ENCODE measurements at regions not wholly inside any gene's neighbourhood (a gene's known extent, or its start where the extent isn't known, plus 50 kb on each side); places are given as distances from the start of the nearest gene placed in this dataset.

DNA sequence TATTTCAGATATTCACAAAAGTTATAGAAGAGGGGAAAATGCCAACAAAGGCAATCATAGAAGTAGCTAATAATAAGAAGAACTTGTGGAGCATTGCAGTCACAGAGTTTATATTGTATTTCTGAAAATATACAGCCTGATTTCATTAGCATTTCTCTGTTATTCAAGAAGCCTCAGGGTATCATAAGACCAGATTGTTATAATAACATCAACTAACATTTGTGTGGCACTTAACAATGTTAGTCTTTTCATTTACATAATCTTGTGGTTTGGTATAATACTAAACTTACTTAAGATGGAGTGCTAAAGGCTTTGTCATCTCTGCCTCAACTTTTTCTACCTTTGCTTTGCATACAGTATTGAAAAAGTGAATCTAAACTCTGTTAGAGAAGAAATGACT is 61.6 kb upstream of the TACR1 start:
- TF ChIP-seq POLR2A (IDR thresholded peaks at IDR 0.05) = no peak
- TF ChIP-seq, protein P1, sequence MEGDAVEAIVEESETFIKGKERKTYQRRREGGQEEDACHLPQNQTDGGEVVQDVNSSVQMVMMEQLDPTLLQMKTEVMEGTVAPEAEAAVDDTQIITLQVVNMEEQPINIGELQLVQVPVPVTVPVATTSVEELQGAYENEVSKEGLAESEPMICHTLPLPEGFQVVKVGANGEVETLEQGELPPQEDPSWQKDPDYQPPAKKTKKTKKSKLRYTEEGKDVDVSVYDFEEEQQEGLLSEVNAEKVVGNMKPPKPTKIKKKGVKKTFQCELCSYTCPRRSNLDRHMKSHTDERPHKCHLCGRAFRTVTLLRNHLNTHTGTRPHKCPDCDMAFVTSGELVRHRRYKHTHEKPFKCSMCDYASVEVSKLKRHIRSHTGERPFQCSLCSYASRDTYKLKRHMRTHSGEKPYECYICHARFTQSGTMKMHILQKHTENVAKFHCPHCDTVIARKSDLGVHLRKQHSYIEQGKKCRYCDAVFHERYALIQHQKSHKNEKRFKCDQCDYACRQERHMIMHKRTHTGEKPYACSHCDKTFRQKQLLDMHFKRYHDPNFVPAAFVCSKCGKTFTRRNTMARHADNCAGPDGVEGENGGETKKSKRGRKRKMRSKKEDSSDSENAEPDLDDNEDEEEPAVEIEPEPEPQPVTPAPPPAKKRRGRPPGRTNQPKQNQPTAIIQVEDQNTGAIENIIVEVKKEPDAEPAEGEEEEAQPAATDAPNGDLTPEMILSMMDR (IDR thresholded peaks at IDR 0.05) = no peak
- no peak for TF ChIP-seq POLR2AphosphoS5 (IDR thresholded peaks at IDR 0.05)
- no peak for TF ChIP-seq EP300 (IDR thresholded peaks at IDR 0.05)
- no peaks in the 10 kb centered on the region for H3K36me3 ChIP-seq
- intact Hi-C loops (cut with DNase I) = no loop called here

DNA sequence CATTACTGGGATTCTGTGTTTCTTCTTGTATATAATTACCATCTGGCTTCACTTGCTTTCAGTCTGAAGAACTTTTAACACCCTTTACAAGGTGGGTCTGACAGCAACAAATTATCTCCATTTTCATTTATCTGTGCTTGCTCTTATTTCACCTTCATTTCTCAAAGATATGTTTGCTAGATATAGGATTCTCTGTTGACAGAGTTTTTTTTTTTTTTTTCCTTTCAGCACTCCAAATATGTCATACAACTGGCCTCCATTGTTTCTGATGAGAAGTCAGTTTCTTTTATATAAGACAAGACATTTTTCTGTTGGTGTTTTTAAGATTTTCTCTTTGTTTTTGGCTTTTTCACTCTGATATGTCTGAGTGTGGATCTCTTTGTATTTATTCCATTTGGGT is 59.3 kb upstream of the TACR1 start:
- H3K4me1 ChIP-seq = no peaks in the 10 kb centered on the region
- no peak overlapping the region for H3K4me3 ChIP-seq
- H3K9me3 ChIP-seq = peaks cover 0 to 8% (median 2%) of the 10 kb centered on the region in 4 donors
- no peak for DNase-seq
- H3K27me3 ChIP-seq = no peaks in the 10 kb centered on the region
- intact Hi-C loops (cut with DNase I) = no loop called here
- no peaks in the 10 kb centered on the region for H3K36me3 ChIP-seq
- H3K27ac ChIP-seq = no peak overlapping the region
- TF ChIP-seq, protein P1 (IDR thresholded peaks at IDR 0.05) = no peak
- TF ChIP-seq EP300 (IDR thresholded peaks at IDR 0.05) (no peak), POLR2A (IDR thresholded peaks at IDR 0.05) (no peak)

More for the DNA sequence above, 61.6 kb upstream of the TACR1 start:
- H3K27ac ChIP-seq = no peak overlapping the region
- no peak overlapping the region for H3K4me3 ChIP-seq
- no peaks in the 10 kb centered on the region for H3K27me3 ChIP-seq
- H3K4me1 ChIP-seq = no peaks in the 10 kb centered on the region
- peaks cover 0 to 8% (median 2%) of the 10 kb centered on the region in 4 donors for H3K9me3 ChIP-seq
- no peak for DNase-seq

DNA sequence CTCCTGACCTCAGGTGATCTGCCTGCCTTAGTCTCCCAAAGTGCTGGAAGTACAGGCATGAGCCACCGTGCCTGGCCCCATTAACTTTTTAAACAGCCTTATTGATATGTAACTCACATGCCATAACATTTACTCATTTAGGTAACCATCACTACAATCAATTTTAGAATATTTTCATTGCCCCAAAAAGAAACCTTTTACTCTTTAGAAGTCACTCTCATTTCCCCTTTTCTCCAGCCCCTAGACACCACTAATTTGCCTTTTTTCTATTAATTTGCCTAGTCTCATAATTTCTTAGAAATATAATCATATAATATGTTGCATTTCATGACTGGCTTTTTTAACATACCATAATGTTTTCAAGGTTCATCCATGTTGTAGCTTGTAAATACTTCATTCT is 57.2 kb upstream of the TACR1 start:
- TF ChIP-seq POLR2A (IDR thresholded peaks at IDR 0.05) (no peak), POLR2AphosphoS5 (IDR thresholded peaks at IDR 0.05) (no peak), EP300 (IDR thresholded peaks at IDR 0.05) (no peak)
- TF ChIP-seq, protein P1 (IDR thresholded peaks at IDR 0.05) = no peak
- no peaks in the 10 kb centered on the region for H3K27me3 ChIP-seq
- 81 to 83% methylated on average over 1 of the region's 1 CpG for WGBS, 2 donors
- H3K36me3 ChIP-seq = no peaks in the 10 kb centered on the region
- intact Hi-C loops (cut with DNase I) = no loop called here
- no peak overlapping the region for H3K4me3 ChIP-seq
- no peak for DNase-seq
- no peak overlapping the region for H3K27ac ChIP-seq
- no peaks in the 10 kb centered on the region for H3K4me1 ChIP-seq
- peaks cover 0 to 8% (median 2%) of the 10 kb centered on the region in 4 donors for H3K9me3 ChIP-seq

DNA sequence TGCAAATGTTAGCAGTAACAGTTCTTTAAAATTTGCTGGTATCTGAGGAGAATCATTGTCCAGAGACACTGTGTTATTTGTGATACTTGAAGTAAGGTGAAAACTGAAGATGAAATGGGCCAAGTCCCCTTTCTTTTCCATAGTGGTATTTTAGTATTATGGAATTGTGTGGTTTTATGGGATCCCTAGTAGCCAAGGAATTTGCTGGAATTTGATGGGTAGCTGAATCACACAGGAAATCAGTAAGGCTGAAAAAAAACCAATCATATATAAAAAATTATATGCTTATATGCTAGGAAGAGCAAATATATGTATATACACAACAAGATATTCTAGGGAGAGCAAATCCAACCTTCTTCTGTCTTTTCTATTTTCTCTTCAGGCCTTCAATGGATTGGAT is 54.2 kb upstream of the TACR1 start:
- TF ChIP-seq EP300 (IDR thresholded peaks at IDR 0.05) (no peak), POLR2AphosphoS5 (IDR thresholded peaks at IDR 0.05) (no peak), POLR2A (IDR thresholded peaks at IDR 0.05) (no peak)
- TF ChIP-seq, protein P1 (IDR thresholded peaks at IDR 0.05) = no peak
- H3K36me3 ChIP-seq = no peaks in the 10 kb centered on the region
- no peak overlapping the region for H3K27ac ChIP-seq
- no peaks in the 10 kb centered on the region for H3K4me1 ChIP-seq
- peaks cover 0 to 6% (median 3%) of the 10 kb centered on the region in 4 donors for H3K9me3 ChIP-seq
- intact Hi-C loops (cut with DNase I) = no loop called here
- no peak overlapping the region for H3K4me3 ChIP-seq
- no peaks in the 10 kb centered on the region for H3K27me3 ChIP-seq
- no peak for DNase-seq

DNA sequence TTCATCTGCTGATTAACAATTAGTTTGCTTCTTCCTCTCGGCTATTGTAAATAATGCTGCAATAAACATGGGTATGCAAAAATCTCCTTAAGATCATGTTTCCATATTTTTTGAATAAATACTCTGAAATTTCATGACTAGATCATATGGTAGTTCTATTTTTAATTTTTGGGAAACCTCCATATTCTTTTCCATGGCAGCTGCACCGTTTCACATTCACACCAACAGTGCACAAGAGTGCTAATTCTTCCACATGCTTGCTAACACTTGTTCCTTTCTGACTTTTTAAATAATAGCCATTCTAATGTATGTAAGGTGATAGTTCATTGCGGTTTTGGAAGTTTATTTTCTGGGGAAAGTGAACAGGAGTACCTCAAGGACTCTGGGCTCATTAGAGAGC is 52.6 kb upstream of the TACR1 start:
- TF ChIP-seq POLR2AphosphoS5 (IDR thresholded peaks at IDR 0.05) (no peak), EP300 (IDR thresholded peaks at IDR 0.05) (no peak), POLR2A (IDR thresholded peaks at IDR 0.05) (no peak)
- TF ChIP-seq, protein P1 (IDR thresholded peaks at IDR 0.05) = no peak
- Histone ChIP-seq H3K36me3 (no peaks in the 10 kb centered on the region), H3K4me1 (no peaks in the 10 kb centered on the region), H3K4me3 (no peak overlapping the region), H3K9me3 (peaks cover 0 to 6% (median 3%) of the 10 kb centered on the region in 4 donors), H3K27me3 (no peaks in the 10 kb centered on the region), H3K27ac (no peak overlapping the region)
- WGBS, 2 donors = 74 to 78% methylated on average over 3 of the region's 3 CpGs
- intact Hi-C loops (cut with DNase I) = no loop called here
- DNase-seq = no peak

All from sigmoid colon (tissue), 6 donors.